ENCODE measurements at regions not wholly inside any gene's neighbourhood (a gene's known extent, or its start where the extent isn't known, plus 50 kb on each side); places are given as distances from the start of the nearest gene placed in this dataset.

- no peak for TF ChIP-seq CTCF (IDR thresholded peaks at IDR 0.05)
- TF ChIP-seq POLR2AphosphoS5 (IDR thresholded peaks at IDR 0.05), result no peak
Observed at GRCh38 chr5:3276896-3277295, 318.7 kb upstream of the IRX1 start.

Measured in breast epithelium (tissue), 3 donors.